Adrenal gland (tissue), 9 donors: ENCODE measurements at regions not wholly inside any gene's neighbourhood (a gene's known extent, or its start where the extent isn't known, plus 50 kb on each side); places are given as distances from the start of the nearest gene placed in this dataset.

Experiments
- DNase-seq, 7 donors: peaks; one replicate each; pipeline ENCODE4 v3.0.0-alpha.2; 2019 to 2020
- H3K27ac ChIP-seq, 5 donors: fragments of 200-600 bp; sonication (generic) in 4 of 5; 1 replicate in 3 of 5; 2 replicates in 2 of 5; pipeline versions ENCODE4 v1.5.1 to v1.8.0; 2016 to 2020; ENCODE audit warnings: mild to moderate bottlenecking in 1 of 5
- H3K27me3 ChIP-seq: fragments of 200-600 bp; 2 replicates; pipeline ENCODE4 v1.8.0; 2021
- H3K36me3 ChIP-seq, 2 donors: fragments of 200-600 bp; replicated peaks in 1 of 2; 1 replicate in 1 of 2; 2 replicates in 1 of 2; pipeline versions ENCODE4 v1.5.1 to v1.8.0; 2018 to 2022
- H3K4me1 ChIP-seq, 2 donors: fragments of 200-600 bp; replicated peaks in 1 of 2; 1 replicate in 1 of 2; 2 replicates in 1 of 2; pipeline versions ENCODE4 v1.5.1 to v1.8.0; 2018 to 2021
- H3K4me3 ChIP-seq, 4 donors: fragments of 200-600 bp; sonication (generic) in 3 of 4; one replicate each; pipeline ENCODE4 v1.5.1; 2016 to 2018
- H3K9me3 ChIP-seq, 3 donors: fragments of 200-600 bp; sonication (generic) in 1 of 3; replicated peaks in 1 of 3; 1 replicate in 2 of 3; 2 replicates in 1 of 3; pipeline versions ENCODE4 v1.5.1 to v1.8.0; 2016 to 2021
- CTCF ChIP-seq, 6 experiments: fragments of 450-650 bp in 4 of 6; fragments of 200-600 bp in 2 of 6; sonication (generic) in 1 of 6; IDR thresholded peaks; 1 replicate in 5 of 6; 2 replicates in 1 of 6; pipeline versions ENCODE4 v1.5.1 to v1.8.0; 2016 to 2021; ENCODE audit warnings: antibody characterized with exemption in 6 of 6, mild to moderate bottlenecking in 2 of 6, moderate library complexity in 1 of 6
- POLR2A ChIP-seq, 2 donors: fragments of 450-650 bp; IDR thresholded peaks; one replicate each; pipeline ENCODE4 v1.6.1; 2017; ENCODE audit warnings: antibody characterized with exemption in 2 of 2, mild to moderate bottlenecking in 2 of 2, moderate library complexity in 1 of 2
- WGBS, 4 donors: extraction: QIAGEN DNeasy Blood & Tissue Kit in 2 of 4; methylation state at CpG; one replicate each; pipeline versions ENCODE4 v1.1.5 to v1.1.7; 2013 to 2017; 5-methylcytosine and 5-hydroxymethylcytosine counted together
- intact Hi-C, 2 donors: fragments of 100-400 bp; cut with DNase I; formaldehyde crosslinking; loops; one replicate each; pipeline versions ENCODE4 v1.14.1 to v1.15.0; 2022 to 2023
- donor health status: healthy with polysubstance abuse.
- donor health status: Bipolar disorder and iron deficiency.
- donor health status: DM: yes; HTN: yes; CAD: no.
- donor health status: DM: no; HTN: no; CAD: no.
- donor health status: DM: no; HTN: no; CAD: no.

- no peak for DNase-seq
- H3K27ac ChIP-seq, result no peak overlapping the region
- intact Hi-C loops, result no loop called here
- no peaks in the 10 kb centered on the region for H3K36me3 ChIP-seq
- peak overlapping the region in 1 of 4 donors; percentile 38 for H3K4me3 ChIP-seq
- H3K9me3 ChIP-seq, result no peaks in the 10 kb centered on the region
- 18 to 72% (median 26%) methylated on average over 7 to 55 of the region's 55 CpGs for WGBS, 4 donors
- no peaks in the 10 kb centered on the region for H3K4me1 ChIP-seq
- H3K27me3 ChIP-seq, result no peaks in the 10 kb centered on the region
- no peak for TF ChIP-seq POLR2A (IDR thresholded peaks at IDR 0.05)
- no peak for TF ChIP-seq CTCF (IDR thresholded peaks at IDR 0.05)
Observed at GRCh38 chr16:63617047-63617989, 1504.5 kb downstream of the CDH11 start.

- no peak for DNase-seq
- no peak overlapping the region for H3K4me3 ChIP-seq
- no peaks in the 10 kb centered on the region for H3K36me3 ChIP-seq
- no peaks in the 10 kb centered on the region for H3K9me3 ChIP-seq
- intact Hi-C loops, result no loop called here
- no peak overlapping the region for H3K27ac ChIP-seq
- no peaks in the 10 kb centered on the region for H3K4me1 ChIP-seq
- H3K27me3 ChIP-seq, result no peaks in the 10 kb centered on the region
- 78 to 89% (median 84%) methylated on average over 3 of the region's 3 CpGs for WGBS, 4 donors
- TF ChIP-seq POLR2A (IDR thresholded peaks at IDR 0.05) (no peak), CTCF (IDR thresholded peaks at IDR 0.05) (no peak)
Observed at GRCh38 chr16:63614429-63614828, 1507.4 kb downstream of the CDH11 start.

GRCh38 chr16:63613701-63614100 lies 1508.2 kb downstream of the CDH11 start:
- no peaks in the 10 kb centered on the region for H3K4me1 ChIP-seq
- H3K36me3 ChIP-seq, result no peaks in the 10 kb centered on the region
- intact Hi-C loops, result no loop called here
- TF ChIP-seq POLR2A (IDR thresholded peaks at IDR 0.05) (no peak), CTCF (IDR thresholded peaks at IDR 0.05) (no peak)
- no peaks in the 10 kb centered on the region for H3K27me3 ChIP-seq
- H3K9me3 ChIP-seq, result no peaks in the 10 kb centered on the region
- no peak overlapping the region for H3K27ac ChIP-seq
- H3K4me3 ChIP-seq, result no peak overlapping the region
- no peak for DNase-seq
- WGBS, 4 donors, result 9 to 26% (median 17%) methylated on average over 1 of the region's 1 CpG

- Histone ChIP-seq H3K4me3 (no peak overlapping the region), H3K27me3 (no peaks in the 10 kb centered on the region), H3K36me3 (no peaks in the 10 kb centered on the region), H3K27ac (no peak overlapping the region), H3K9me3 (no peaks in the 10 kb centered on the region), H3K4me1 (no peaks in the 10 kb centered on the region)
- 74 to 82% (median 77%) methylated on average over 4 of the region's 4 CpGs for WGBS, 4 donors
- intact Hi-C loops, result no loop called here
- TF ChIP-seq CTCF (IDR thresholded peaks at IDR 0.05) (no peak), POLR2A (IDR thresholded peaks at IDR 0.05) (no peak)
- DNase-seq, result no peak
Observed at GRCh38 chr16:63612462-63613227, 1509.2 kb downstream of the CDH11 start.
